Inferior parietal cortex (tissue), 1 donor: ENCODE measurements at regions not wholly inside any gene's neighbourhood (a gene's known extent, or its start where the extent isn't known, plus 50 kb on each side); places are given as distances from the start of the nearest gene placed in this dataset.

ENCODE experiments used
- DNase-seq: peaks from one replicate; pipeline ENCODE4 v3.0.0-alpha.2; 2016; ENCODE audit errors: extremely low spot score

DNA sequence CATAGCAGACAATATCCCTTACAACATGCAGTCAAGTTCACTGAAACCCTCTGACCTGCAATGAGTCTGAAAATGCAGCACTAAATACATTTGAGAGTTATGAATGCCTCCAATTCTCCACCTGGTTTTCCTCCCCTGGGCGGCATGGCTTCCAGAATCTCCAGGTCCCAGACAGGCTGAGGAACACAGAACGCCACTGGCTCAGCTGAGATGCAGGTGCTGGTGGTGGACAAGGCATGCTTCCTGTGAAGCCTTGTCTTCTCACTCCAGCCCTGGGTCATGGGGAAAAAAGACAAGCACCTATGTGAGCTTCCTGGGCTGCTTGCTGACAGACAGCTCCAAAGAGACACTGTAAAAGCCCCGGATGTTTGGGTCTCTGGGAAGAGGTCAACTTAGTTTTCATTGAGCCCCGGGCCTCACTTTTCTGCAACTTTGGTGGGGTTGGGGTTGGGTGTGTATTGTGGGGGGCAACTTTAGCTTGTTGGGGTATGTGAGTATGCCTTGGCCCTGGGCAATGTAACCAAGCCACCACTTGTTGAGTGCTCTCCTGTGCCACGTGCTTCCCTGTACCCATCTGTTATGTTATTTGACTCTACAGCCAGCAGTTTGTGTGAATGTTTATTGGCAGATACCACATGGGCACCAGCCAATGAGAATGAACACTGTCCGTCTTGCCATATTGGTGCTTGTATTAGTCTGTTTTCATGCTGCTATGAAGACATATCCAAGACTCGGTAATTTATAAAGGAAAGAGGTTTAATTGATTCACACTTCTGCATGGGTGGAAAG is 127.8 kb downstream of the EMX2 start:
- no peak for DNase-seq

DNA sequence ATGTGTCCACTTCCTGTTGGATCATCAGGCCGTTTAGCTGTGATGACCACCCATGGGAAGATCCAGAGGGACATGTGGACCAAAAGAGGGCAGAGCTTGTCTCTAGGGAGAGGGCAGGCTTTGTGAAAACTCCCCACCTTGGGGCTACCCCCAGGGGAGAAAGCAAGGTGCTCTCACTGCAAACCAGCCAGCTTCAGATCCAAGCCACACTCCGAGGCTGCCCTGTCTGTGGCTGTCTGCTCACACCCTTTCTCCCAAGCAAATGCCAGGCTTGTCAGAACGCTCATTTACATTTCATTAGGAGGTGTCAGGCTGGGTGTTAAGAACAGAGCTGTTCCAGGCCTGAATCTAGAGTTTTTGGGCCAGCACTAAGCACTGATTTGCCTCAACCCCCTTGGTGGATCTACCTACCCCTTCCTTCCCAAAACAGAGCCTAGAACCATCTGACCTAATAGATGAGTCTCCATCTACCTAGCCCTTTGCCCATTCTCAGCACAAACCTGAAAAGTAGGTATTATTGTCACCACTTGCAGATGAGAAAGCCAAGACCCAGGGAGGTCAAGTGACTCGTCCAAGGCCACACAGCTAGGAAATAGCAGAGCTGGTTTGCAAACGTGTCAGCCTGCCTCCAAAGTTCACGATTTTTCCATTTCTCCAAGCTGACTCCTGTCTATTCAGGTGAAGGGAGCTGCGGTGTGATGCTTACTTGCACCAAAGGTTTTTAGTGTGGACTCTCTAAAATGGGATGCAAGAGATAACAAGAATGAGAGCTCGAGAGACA is 130.9 kb downstream of the EMX2 start:
- DNase-seq = no peak

DNA sequence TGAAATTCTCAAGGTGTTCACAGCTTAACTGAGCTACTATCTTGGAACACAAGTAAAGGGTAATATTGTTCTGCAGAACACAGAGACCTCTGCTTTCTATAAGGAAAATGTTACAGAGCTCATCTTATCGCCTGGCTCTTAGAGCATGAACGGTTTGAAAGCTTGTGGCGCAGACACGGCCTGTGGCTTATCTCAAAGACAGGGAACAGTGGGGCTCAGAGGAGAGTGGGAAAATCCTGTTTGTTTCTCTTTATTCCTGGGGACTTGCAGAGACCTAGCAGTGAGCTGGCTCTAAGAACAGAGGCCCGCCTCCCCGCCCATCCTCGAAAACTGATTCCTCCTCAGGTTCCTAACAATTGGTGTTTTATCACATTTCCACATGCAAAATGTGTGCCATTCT is 131.7 kb downstream of the EMX2 start:
- no peak for DNase-seq

DNA sequence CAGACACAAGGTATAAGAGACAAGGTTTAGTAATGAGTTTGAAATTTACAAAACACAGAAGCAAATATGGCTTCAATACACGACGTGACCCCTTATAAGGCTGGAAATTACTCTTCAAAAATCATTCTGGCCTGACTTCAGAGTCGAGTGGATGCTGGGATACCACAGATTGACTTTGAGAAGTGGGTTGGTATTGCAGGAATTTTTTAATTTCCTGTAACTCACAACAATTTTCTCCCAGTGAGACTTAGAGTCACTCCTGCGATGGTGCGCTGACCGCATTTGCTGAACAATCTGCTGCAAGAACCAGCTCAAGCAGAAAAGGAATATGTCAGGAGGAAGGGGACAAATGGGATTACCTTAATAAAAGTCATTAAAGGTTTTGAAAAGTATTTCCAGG is 132.1 kb downstream of the EMX2 start:
- DNase-seq = no peak

DNA sequence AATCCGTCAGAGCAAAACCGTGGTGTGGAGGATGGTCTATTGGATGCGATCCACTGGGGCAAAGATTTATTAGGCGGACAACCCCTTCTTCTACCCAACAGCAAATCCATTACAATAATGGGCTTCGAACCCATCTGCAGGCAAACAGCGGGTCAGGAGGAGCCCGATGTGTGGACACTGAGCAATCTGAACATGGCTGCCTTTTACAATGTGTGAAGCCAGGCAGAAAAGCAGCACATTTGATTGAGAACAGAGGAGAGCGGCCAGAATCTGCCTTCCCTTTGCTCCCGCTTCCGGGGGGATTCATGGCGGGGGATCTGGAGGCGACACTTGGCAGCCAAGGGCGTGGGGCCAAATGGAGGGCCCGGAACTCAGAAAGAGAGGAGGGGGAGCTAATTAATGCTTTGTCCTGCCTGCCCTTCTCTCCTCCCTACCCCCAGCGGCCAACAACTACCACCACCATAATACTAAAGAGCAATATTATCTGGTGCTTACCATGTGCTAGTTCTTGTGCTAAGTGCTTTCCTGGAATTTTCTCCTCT is 133.0 kb downstream of the EMX2 start:
- DNase-seq = no peak

DNA sequence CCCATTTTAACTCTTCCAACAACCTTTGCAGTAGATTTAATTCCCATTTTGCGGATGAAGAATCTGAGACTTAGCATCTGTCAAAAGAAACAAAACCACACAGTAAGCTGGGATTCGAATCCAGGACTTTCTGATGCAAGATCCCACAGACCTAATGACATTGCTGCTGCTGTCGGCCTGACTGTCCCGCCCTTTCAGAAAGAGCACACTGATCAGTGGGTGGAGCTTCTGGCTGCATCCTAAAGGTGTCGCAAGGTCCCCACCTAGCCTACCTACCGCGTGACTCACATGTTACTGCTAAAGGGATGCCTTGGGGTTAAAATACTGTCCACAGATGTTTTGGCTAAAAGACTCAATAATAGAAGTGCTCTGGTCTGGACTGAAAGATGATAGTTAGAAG is 134.7 kb downstream of the EMX2 start:
- DNase-seq = no peak

DNA sequence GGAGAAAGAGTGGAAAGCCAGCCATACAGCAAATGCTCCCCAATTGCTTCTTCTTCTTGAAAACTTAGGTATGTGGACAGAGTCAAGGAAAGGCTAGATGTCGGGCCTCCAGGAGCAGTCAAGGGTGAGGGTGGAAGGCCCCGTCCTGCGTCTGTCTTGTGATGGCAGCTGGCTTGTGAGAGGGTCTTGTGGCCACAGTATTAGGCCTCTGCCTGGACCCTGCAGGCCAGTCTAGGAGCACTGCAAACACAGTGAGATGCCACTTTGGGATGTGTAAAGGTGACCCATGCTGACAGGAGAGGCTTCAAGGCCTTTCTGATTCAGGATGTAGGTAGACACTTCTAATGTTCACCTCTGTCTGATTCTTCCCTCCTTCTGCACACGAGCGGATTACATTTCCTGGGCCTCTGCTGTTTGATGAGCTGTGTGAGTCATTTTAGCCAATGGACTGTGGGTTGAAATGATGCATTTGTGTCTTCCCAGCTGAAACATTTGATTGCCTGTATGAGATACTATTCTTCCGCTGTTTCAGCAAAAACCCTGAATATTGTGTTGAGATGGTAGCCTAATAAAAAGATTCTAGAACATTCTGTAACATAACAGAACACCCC is 135.4 kb downstream of the EMX2 start:
- no peak for DNase-seq

DNA sequence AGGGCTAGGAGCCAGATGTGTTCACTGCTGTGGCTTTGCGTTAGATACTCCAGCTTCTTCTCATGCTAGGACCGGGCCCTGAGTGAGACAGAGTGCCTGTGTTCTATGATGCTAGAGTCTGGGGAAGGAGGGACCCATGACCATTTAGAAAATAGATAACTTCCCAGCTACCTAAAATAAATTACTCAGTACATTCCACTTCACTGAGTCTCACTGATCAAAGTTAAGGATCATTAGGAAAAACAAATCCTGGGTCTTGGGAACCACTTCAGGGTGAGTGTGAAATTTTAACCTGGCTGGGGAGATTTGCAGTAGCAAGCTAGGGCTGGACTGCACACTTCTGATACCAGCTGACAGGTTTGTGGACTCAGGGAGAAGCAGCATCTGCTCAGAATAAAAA is 138.1 kb downstream of the EMX2 start:
- DNase-seq = no peak

DNA sequence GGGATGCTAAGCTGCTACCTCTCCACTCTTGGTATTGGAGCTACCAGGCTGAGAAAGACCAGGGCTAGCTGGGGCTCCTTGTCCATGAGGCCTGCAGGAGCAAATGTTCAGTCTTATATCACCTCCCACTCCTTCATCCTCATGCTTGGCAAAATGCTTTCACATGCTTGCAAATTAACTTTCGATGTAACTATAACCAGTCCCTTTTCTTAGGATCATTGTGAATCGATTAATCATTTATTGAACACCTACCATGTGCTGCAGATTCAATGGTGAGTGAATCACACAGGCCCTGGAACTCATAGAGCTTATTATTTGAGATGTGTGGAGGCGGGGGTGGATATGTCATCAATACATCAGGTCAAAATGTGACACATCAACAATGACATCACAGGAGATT is 138.6 kb downstream of the EMX2 start:
- DNase-seq = no peak

DNA sequence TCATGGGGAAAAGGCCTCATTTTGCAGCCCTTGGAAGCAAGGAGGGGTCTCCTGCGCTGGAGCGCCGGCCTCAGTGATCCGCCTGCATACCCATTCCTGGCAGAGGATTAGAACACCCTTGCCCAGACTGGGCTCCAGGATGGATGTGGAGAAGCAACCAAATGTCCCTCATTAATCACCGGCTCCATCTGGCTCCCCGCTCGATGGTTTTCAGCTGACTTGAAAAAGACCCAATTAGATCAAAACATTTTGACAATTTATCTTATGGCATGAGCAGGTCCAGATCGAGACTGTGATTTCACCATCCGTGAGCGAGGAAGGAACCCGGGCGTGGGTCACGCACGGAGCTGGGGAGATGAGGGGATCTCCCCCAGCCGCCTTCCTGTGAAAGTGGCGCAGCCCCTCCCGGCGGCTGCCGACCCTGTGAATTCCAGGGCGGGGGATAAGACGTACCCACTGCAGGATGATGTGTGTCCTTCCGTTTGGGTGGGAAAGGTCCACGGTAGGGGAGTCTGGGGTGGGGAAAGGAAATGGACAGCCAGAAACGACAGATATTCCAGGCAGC is 141.6 kb downstream of the EMX2 start:
- no peak for DNase-seq

DNA sequence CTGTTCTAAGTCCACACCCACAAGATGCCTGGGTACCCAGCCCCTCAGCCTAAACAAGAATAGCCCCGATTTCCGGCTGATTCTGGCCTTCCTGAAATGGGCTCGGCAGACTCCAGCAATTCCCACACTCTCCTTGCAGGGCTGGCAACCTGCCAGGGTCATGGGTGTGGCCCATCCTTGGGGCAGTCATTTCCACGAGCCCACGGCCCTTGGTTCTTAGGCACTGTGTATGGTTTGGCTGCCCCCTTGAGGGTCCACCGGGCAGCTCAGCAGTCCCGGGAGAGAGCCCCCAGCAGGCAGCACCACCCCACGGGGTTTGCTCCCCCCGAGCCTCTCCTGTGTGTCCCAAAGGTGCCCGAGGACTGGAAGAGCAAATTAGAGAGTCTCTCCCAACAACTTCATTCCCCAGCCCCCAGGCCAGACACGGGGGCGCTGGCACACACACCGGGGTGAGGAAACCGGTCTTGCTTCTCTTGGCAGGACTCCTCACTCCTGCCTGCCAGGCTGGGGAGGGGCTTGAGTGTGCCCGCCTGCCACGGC is 142.2 kb downstream of the EMX2 start:
- no peak for DNase-seq

DNA sequence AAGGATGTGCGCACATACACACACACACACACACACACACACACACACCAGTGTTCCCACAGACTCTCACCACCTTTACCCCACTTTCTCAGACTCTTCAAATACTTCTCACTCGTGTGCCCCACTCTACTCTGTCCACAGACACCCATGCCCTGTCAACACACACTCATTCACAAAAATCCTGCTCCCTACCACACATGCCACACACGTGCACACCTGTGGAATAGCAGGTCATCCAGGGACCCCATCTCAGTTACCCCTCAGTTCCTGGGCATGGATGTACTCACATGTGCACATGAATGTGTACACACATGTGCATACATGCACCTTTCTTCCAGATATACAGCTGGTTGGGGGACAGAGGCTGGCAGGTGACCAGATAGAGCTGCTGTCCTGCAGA is 142.9 kb downstream of the EMX2 start:
- DNase-seq = no peak

DNA sequence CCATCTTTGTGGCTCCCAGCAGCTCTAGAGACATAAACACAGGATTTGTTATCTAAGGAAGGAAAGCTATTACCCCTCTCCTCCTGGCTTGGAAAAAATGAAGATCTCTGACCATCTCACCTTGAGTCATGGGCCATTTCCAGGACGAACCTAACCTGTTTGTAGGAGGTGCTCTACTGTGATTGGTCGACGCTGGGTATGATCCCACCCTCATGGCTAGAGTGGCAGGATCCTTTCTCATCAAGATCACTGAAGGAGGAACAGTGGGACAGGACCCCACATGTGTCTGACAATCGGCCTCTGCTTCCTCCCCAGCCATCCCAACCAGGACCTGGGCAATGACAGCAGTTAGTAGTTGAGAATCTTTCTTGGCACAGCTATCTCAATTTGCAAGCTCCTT is 144.1 kb downstream of the EMX2 start:
- no peak for DNase-seq

DNA sequence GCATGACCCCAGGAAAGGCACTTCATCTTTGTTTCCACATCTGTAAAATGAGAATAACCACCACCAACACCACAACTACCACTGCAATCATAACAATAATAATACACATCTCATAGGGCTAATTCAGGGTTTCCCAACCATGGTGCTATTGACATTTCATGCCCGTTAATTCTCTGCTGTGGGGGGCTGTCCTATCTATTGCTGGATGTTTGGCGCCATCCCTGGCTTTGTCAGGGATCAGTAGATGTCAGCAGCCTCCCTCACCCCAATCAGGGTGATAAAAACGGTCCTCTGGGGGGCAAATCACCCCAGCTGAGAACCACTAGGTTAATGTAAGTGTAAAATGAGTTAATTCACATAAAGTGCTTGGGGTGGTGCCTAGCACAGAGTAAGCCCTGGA is 145.8 kb downstream of the EMX2 start:
- DNase-seq = no peak

DNA sequence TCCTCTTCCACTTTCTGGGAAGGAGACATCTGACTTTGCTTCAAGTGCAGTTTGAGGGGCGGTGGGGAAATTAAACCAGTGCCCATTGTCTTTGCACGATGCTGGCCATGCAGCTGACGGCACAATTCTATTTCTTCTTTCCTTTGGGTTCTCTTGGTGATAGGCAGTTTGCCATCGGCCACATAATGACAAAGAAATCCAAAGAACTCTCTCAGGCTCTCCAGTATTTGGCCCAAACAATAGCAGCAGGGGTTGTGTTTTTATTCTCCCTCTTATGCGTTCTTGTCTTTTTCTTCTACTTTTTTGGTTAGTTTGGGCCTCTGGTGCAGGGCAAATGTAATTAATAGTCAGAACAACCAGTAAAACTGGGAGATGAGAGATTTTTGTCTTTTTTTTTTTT is 147.0 kb downstream of the EMX2 start:
- no peak for DNase-seq

DNA sequence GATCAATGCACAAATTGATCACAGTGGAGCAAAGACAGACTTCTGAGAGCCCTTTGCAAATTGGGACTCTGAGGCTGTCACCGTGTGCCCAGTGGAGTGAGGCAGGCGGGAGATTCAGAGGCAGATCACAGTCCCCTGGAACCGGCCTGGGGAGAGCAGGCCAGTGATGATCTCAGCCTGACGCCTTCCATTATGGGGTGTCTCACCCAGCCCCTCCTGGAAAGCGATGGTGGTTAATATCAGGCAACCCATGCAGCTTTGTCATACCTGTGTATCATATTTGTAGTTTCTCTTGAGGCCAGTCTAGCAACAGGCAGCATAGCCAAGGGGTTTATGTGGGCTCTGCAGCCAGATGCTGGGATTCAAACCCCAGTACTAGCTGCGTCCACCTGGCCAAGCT is 147.8 kb downstream of the EMX2 start:
- DNase-seq = no peak

DNA sequence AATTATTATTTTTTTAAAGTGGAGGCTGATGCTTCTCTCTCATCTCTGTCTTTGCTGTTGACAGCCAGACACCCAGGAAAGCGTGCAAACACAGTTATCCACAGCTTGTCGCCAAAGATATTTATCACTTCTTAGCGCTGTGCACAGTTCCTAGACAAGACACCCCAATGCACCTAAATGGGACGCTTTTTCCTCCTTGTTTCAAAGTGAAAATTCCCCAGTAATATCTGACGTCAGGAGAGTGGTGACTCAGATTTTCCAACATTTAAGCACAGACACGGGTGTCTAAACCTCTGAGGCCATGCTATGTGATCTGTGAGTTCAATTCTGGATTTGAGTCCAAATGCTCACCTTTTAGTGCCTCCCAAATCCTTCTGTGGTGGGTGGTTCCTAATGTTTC is 151.6 kb downstream of the EMX2 start:
- DNase-seq = no peak

DNA sequence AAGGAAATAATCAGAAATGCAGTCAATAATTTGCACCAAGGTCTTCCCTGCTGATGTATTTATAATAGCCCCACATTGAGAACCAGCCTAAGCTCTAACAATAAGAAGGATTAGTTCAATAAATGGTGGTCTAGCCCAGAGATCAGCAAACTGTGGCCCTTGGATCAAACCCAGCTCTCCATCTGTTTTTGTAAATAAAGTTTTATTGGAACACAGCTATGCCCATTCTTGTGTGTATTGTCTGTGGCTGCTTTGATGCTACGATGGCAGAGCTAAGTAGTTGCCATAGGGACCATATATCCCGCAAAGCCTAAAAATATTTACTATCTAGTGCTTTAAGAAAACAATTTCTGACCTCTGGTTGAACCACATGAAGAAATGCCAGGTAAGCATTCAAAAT is 154.9 kb downstream of the EMX2 start:
- DNase-seq = no peak

DNA sequence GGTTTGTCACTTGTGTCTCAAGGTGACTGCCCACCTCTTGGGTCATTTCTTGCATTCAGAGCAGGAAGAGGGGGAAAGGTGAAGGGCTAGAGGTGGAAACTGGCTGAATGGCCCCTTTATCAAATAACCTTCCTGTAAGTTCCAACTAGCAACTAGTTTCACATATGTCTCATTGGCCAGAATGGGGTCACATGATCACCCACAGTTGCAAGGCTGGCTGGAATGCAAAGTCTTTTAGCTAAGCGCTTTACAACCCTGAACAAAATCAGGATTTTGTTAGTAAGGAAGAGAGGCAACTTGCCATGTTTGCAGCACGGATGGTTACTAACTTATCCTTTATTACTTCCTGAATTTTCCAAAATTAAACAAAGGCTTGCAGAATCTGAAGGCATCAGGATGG is 156.3 kb downstream of the EMX2 start:
- no peak for DNase-seq

DNA sequence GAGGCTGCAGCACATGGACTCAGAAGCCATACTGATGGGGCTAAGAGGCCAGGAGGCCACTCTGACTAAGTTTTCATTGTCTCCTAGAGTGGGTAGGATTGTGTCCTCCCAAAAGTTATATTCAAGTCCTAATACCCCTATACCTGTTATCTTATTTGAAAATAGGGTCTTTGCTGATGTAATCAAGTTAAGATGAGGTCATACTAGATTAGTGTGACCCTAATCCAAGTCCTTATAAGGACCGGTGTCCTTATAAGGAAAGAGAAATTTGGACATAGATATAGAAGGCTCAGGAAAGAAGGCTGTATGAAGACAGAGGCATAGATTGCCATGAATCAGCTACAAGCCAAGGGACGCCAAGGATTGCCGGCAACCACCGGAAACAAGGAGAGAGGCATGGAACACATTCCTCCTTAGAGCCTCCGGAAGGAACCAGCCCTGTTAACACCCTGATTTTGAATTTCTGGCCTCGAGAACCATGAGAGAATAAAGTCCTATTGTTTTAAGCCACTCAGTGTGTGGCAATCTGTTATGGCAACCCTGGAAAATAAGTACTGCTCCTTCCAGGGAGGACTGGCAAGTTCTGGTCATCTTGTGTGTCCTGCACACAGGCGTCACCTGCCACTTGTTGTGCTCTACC is 157.0 kb downstream of the EMX2 start:
- no peak for DNase-seq

DNA sequence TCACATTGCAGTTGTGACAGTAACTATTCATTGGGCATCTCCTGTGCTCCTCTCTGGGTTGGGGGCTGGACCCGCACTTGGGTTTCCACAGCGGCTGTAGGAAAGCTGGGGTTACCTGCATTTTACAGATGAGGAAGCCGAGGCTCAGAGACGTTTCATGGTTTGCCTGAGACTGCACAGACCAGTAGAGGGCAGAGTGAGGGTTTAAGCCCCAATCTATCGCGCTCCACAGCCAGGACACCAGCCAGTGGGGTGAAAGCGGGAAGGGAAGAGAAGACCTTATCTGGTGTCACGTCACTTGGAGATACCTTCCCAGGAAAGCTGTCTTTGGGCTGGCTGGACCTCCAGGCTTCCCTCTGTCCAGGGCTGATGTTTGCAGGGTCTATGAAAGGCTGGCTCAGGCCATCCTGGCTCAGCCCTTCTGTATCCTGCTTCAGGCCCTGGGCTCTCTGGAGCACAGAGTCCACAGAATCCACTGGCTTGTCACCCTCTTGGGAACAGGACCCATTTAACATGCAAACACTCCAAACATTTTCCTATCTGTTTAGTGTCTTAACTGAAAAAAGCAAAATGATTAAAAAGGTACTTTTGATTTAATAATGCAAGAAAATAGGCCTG is 167.7 kb downstream of the EMX2 start:
- DNase-seq = no peak
